ENCODE measurements at regions not wholly inside any gene's neighbourhood (a gene's known extent, or its start where the extent isn't known, plus 50 kb on each side); places are given as distances from the start of the nearest gene placed in this dataset.

DNA sequence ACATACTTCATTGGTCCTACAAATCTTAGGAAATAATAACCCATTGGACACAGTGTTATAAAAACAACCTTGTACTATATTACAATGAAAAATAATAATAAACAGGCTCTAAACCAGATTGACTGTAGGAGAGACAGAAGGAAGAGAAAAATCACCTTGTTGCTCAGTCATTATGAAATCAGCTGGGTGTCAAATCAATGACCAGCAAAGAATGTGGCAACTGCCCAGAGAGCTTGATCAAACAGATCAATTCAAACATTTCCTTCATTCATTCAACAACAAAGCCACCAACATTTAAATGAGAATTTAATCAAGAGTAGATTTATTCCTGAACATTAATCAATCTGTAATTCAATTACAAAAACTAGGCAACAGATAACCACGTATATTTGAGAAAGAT is 671.9 kb upstream of the CHAC2 start:
- TF ChIP-seq, protein P1, sequence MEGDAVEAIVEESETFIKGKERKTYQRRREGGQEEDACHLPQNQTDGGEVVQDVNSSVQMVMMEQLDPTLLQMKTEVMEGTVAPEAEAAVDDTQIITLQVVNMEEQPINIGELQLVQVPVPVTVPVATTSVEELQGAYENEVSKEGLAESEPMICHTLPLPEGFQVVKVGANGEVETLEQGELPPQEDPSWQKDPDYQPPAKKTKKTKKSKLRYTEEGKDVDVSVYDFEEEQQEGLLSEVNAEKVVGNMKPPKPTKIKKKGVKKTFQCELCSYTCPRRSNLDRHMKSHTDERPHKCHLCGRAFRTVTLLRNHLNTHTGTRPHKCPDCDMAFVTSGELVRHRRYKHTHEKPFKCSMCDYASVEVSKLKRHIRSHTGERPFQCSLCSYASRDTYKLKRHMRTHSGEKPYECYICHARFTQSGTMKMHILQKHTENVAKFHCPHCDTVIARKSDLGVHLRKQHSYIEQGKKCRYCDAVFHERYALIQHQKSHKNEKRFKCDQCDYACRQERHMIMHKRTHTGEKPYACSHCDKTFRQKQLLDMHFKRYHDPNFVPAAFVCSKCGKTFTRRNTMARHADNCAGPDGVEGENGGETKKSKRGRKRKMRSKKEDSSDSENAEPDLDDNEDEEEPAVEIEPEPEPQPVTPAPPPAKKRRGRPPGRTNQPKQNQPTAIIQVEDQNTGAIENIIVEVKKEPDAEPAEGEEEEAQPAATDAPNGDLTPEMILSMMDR (IDR thresholded peaks at IDR 0.05) = no peak
- ATAC-seq (ENCODE audit: low FRiP score) = no peak
- DNase-seq (ENCODE audit: low spot score) = no peak

DNA sequence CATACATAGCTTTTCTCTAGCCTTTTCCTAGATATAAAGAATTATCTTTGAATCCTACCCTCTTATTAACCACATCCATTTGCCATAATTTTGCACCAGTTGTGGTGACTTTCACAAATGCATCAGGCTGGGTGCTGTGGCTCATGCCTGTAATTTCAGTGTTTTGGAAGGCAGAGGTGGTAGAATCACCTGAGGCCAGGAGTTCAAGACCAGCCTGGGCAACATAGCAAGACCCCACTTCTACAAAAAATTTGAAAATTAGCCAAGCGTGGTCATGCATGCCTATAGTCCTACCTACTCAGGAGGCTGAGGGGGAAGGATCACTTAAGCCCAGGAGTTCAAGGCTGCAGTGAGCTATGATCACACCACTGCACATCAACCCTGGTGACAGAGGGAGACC is 672.4 kb upstream of the CHAC2 start:
- TF ChIP-seq, protein P1 (IDR thresholded peaks at IDR 0.05) = no peak
- ATAC-seq (ENCODE audit: low FRiP score) (no peak), DNase-seq (ENCODE audit: low spot score) (no peak)

DNA sequence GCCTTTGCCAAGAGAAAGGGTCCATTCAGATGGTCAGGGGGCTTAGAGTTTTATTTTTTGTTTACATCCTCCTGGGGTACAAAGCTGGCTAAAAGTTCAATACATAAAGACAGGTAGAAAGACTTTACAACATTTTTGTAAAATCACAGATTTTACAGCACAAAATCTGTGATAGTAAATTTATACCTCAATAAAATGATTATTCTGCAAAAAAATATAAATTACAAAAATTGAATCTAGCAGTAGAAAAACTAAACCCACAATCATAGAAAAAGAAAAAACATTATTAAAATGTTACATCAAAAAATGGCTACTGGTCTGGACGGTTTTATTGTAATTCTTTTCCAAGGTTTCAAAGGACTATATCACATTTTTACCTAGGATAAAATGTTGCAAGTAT is 674.2 kb upstream of the CHAC2 start:
- TF ChIP-seq, protein P1 (IDR thresholded peaks at IDR 0.05) = no peak
- no peak for ATAC-seq (ENCODE audit: low FRiP score)
- DNase-seq (ENCODE audit: low spot score) = no peak

DNA sequence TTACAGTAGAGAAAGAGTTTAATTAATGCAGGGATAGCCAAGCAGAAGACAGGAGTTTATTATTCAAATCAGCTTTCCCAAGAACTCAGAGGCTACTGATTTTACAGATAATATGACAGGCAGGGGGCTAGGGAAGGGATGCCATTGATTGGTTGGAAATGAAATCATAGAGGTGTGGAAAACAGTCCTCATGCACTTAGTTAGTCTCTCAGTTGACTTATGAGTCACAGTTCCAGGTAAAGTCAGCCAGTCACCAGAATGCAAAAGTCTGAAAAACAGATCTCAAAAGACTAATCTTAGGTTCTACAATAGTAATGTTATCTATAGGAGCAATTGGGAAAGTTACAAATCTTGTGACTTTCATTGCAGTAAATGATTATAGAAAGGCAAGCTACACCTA is 676.4 kb upstream of the CHAC2 start:
- no peak for ATAC-seq (ENCODE audit: low FRiP score)
- TF ChIP-seq, protein P1 (IDR thresholded peaks at IDR 0.05) = no peak
- DNase-seq (ENCODE audit: low spot score) = no peak

DNA sequence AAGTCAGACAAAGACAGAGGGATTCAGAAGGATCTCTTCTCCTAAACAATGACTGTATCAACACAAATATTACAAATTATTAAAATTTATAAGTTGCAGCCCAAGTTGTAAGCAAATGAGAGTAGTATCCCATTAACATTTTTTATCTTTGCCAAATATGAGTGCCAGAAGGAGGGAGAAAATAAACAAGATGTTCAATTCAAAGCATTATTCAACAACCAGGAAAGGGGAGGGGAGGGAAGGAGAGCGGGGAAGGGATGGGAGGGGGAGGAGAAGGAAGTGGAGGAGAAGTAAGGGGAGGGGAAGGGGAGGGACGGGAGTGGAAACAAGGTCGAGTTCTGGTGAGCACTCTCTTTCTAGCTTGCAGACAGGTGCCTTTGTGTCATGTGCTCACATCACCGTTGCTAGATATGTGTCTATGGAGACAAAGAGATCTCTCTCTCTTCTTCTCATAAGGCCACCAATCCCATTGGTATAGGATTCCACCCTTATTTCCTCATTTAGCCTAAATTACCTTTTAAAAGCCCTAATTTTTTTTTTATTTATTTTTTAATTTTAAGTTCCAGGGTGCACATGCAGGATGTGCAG is 679.6 kb upstream of the CHAC2 start:
- ATAC-seq (ENCODE audit: low FRiP score) (no peak), DNase-seq (ENCODE audit: low spot score) (no peak)

DNA sequence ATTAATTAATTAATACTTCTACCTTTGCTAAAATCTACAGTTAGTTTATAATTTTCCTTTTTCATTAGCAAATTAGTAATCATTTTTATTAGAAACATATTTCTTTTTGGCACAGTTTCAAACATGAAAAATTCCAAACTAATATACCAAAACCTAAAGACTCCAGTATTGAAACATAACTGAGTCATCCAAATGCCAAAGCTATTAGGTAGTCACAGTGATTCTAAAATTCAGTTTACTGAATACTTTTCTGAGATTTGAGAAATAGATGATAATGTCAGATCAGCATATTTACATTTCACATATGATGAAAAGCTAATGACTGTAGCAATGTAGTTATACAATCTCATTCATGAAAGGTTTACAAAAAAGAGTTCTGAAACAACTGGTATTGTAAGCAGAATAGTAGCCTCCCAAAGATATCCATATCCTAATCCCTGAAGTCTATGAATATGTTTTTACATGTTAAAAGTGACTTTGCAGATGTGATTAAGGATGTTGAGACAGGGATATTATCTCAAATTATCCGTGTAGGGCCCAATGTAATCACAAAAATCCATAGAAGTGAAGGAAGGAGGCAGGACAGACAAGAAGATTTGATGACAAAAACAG is 680.2 kb upstream of the CHAC2 start:
- TF ChIP-seq, protein P1 (IDR thresholded peaks at IDR 0.05) = no peak
- DNase-seq (ENCODE audit: low spot score) = no peak
- ATAC-seq (ENCODE audit: low FRiP score) = no peak

More for the DNA sequence above, 679.6 kb upstream of the CHAC2 start:
- TF ChIP-seq, protein P1 (IDR thresholded peaks at IDR 0.05) = no peak

DNA sequence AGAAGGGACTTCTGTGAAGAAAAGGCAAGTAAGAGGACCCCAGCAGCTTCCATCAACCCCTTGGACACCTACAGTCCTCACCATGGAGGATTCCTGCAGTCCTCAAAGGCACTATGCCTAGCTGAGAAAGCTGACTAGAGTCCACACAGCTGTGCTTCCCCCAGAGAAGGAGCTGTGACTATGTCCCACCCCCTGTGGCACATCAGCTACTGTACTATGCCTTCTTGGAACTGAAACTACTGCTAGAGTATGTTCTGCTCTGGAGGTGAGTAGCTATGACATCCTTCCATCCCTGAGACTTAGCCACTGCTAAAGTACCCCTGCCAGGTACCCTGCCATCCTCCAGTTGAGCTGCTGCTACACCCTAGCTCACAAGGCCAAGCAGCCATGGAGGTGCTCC is 690.2 kb upstream of the CHAC2 start:
- TF ChIP-seq, protein P1 (IDR thresholded peaks at IDR 0.05) = no peak
- no peak for ATAC-seq (ENCODE audit: low FRiP score)
- no peak for DNase-seq (ENCODE audit: low spot score)

Measured in omental fat pad (tissue), 3 donors.